ENCODE measurements at regions not wholly inside any gene's neighbourhood (a gene's known extent, or its start where the extent isn't known, plus 50 kb on each side); places are given as distances from the start of the nearest gene placed in this dataset.

DNA sequence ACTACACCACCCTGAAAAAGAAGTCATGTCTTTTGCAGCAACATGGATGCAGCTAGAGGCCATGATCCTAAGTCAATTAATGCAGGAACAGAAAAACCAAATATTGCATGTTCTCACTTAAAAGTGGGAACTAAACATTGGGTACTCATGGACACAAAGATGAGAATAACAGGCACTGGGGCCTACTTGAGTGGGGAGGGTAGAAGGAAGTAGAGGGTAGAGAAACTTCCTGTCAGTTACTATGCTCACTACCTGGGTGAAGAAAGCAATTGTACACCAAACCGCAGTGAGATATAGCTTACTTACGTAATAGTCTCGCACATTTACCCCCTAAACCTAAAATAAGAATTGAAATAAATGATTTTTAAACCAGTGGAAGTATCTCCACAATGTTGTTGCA lies 480.5 kb upstream of the ARRDC4 start:
- CTCF ChIA-PET: interaction anchor here (0.6 kb wide), 1 partner anchor 760 kb away, joined by 7 read pairs; no protein-coding TSS in a partner anchor
- Mint-ChIP-seq H3K9me3 (ENCODE audit: low read depth, unreplicated experiment) (peaks cover 4% of the 10 kb centered on the region), H3K27ac (ENCODE audit: unreplicated experiment) (no peak overlapping the region), H3K4me3 (ENCODE audit: low read depth, unreplicated experiment) (no peak overlapping the region), H3K4me1 (ENCODE audit: low read depth, unreplicated experiment) (no peaks in the 10 kb centered on the region), H3K27me3 (ENCODE audit: unreplicated experiment) (no peaks in the 10 kb centered on the region), H3K36me3 (ENCODE audit: insufficient read depth, unreplicated experiment) (no peaks in the 10 kb centered on the region)
- no peak for DNase-seq
- BruUV-seq (replicated peaks): no TSS peak
- intact Hi-C loops (cut with micrococcal nuclease; ENCODE audit: unreplicated experiment): no loop called here
- TF ChIP-seq, protein P1, sequence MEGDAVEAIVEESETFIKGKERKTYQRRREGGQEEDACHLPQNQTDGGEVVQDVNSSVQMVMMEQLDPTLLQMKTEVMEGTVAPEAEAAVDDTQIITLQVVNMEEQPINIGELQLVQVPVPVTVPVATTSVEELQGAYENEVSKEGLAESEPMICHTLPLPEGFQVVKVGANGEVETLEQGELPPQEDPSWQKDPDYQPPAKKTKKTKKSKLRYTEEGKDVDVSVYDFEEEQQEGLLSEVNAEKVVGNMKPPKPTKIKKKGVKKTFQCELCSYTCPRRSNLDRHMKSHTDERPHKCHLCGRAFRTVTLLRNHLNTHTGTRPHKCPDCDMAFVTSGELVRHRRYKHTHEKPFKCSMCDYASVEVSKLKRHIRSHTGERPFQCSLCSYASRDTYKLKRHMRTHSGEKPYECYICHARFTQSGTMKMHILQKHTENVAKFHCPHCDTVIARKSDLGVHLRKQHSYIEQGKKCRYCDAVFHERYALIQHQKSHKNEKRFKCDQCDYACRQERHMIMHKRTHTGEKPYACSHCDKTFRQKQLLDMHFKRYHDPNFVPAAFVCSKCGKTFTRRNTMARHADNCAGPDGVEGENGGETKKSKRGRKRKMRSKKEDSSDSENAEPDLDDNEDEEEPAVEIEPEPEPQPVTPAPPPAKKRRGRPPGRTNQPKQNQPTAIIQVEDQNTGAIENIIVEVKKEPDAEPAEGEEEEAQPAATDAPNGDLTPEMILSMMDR (IDR thresholded peaks at IDR 0.05; ENCODE audit: unreplicated experiment): no peak

DNA sequence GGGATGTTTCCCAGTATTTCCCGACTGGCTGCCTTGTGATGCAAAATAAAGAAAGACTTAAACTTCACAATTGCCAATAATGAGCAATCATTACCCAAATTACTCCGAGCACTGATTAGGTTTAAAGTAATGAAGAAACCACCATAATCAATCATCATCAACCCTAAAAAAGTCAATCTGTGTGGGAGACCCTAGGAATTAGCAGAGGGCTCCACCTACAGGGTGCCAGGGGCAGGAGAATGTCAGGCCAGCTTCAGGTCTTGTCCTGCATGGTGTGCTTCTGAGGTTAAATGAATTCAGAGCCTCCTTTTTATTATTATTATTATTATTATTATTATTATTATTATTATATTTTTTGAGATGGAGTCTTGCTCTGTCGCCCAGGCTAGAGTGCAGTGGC lies 478.0 kb upstream of the ARRDC4 start:
- no peak overlapping the region for H3K4me3 Mint-ChIP-seq (ENCODE audit: low read depth, unreplicated experiment)
- H3K36me3 Mint-ChIP-seq (ENCODE audit: insufficient read depth, unreplicated experiment): no peaks in the 10 kb centered on the region
- no peaks in the 10 kb centered on the region for H3K4me1 Mint-ChIP-seq (ENCODE audit: low read depth, unreplicated experiment)
- no peaks in the 10 kb centered on the region for H3K27me3 Mint-ChIP-seq (ENCODE audit: unreplicated experiment)
- CTCF ChIA-PET: no interaction called here
- no TSS peak for BruUV-seq (replicated peaks)
- TF ChIP-seq, protein P1 (IDR thresholded peaks at IDR 0.05; ENCODE audit: unreplicated experiment): no peak
- peaks cover 4% of the 10 kb centered on the region for H3K9me3 Mint-ChIP-seq (ENCODE audit: low read depth, unreplicated experiment)
- DNase-seq: peak; percentile 41
- intact Hi-C loops (cut with micrococcal nuclease; ENCODE audit: unreplicated experiment): loop anchor here (2.0 kb wide), 1 partner anchor 236 kb away; no protein-coding TSS in a partner anchor
- H3K27ac Mint-ChIP-seq (ENCODE audit: unreplicated experiment): no peak overlapping the region

DNA sequence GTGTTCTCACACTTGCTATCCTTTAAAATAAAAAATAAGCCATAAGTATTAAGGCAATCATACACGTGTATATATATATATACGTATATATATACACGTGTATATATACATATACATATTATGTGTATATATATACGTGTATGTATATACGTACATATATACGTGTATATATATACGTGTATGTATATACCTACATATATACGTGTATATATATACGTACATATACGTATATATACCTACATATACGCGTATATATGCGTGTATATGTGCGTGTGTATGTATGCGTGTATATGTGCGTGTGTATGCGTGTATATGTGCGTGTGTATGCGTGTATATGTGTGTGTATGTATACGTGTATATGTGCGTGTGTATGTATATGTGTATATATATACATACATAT lies 477.3 kb upstream of the ARRDC4 start:
- no peaks in the 10 kb centered on the region for H3K27me3 Mint-ChIP-seq (ENCODE audit: unreplicated experiment)
- TF ChIP-seq, protein P1 (IDR thresholded peaks at IDR 0.05; ENCODE audit: unreplicated experiment): no peak
- no peak overlapping the region for H3K27ac Mint-ChIP-seq (ENCODE audit: unreplicated experiment)
- CTCF ChIA-PET: no interaction called here
- DNase-seq: no peak
- no TSS peak for BruUV-seq (replicated peaks)
- H3K9me3 Mint-ChIP-seq (ENCODE audit: low read depth, unreplicated experiment): peaks cover 4% of the 10 kb centered on the region
- H3K4me1 Mint-ChIP-seq (ENCODE audit: low read depth, unreplicated experiment): no peaks in the 10 kb centered on the region
- intact Hi-C loops (cut with micrococcal nuclease; ENCODE audit: unreplicated experiment): loop anchor here (2.0 kb wide), 1 partner anchor 236 kb away; no protein-coding TSS in a partner anchor
- no peaks in the 10 kb centered on the region for H3K36me3 Mint-ChIP-seq (ENCODE audit: insufficient read depth, unreplicated experiment)
- no peak overlapping the region for H3K4me3 Mint-ChIP-seq (ENCODE audit: low read depth, unreplicated experiment)

DNA sequence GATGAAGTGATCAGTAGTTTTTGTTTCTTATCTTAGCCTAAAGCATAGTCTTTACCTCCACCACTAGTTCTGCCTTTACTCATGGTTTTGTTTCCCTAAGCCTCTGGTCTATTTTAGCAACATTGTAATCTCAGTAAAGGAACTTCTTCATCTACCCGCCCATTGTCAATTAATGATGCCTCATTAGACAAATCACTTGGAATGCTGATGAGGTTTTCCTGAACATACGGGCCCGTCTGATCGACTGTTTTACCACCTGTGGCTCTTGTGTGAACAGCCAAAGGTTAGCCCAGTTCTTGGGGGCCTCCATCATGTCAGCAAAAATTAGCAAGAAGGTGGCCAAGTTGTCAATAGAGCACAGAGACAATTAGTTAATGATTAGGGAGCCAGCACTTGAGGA lies 470.1 kb upstream of the ARRDC4 start:
- intact Hi-C loops (cut with micrococcal nuclease; ENCODE audit: unreplicated experiment): no loop called here
- CTCF ChIA-PET: interaction anchor here (1.0 kb wide), 1 partner anchor 245 kb away, joined by 3 read pairs; no protein-coding TSS in a partner anchor
- no peaks in the 10 kb centered on the region for H3K9me3 Mint-ChIP-seq (ENCODE audit: low read depth, unreplicated experiment)
- no peak overlapping the region for H3K4me3 Mint-ChIP-seq (ENCODE audit: low read depth, unreplicated experiment)
- no peak for DNase-seq
- TF ChIP-seq, protein P1 (IDR thresholded peaks at IDR 0.05; ENCODE audit: unreplicated experiment): no peak
- H3K27ac Mint-ChIP-seq (ENCODE audit: unreplicated experiment): no peak overlapping the region
- peaks cover 14% of the 10 kb centered on the region for H3K4me1 Mint-ChIP-seq (ENCODE audit: low read depth, unreplicated experiment)
- no TSS peak for BruUV-seq (replicated peaks)
- no peaks in the 10 kb centered on the region for H3K27me3 Mint-ChIP-seq (ENCODE audit: unreplicated experiment)
- no peaks in the 10 kb centered on the region for H3K36me3 Mint-ChIP-seq (ENCODE audit: insufficient read depth, unreplicated experiment)

All from Calu3 (cell line).